Loucy (cell line): ENCODE measurements at regions not wholly inside any gene's neighbourhood (a gene's known extent, or its start where the extent isn't known, plus 50 kb on each side); places are given as distances from the start of the nearest gene placed in this dataset.

ENCODE experiments used
- CTCF ChIP-seq: fragments of 200-600 bp; sonication (generic); conservative IDR thresholded peaks from 2 replicates; pipeline ENCODE4 v1.5.1; 2014; ENCODE audit warnings: mild to moderate bottlenecking, antibody characterized with exemption, low read length
- EZH2phosphoT487 ChIP-seq: fragments of 200-600 bp; IDR thresholded peaks from 2 replicates; pipeline ENCODE4 v1.6.1; 2018; ENCODE audit warnings: antibody characterized with exemption, mild to moderate bottlenecking, moderate library complexity, borderline replicate concordance

- TF ChIP-seq CTCF (peak; percentile 49), EZH2phosphoT487 (no peak)
Observed at GRCh38 chrX:128518508-128518907, 466.3 kb upstream of the ACTRT1 start.
